GM13976 (cell line): ENCODE measurements at regions not wholly inside any gene's neighbourhood (a gene's known extent, or its start where the extent isn't known, plus 50 kb on each side); places are given as distances from the start of the nearest gene placed in this dataset.

ENCODE experiments used
- DNase-seq: peaks from one replicate; pipeline ENCODE4 v3.0.0; 2012; ENCODE audit warnings: low spot score
- in situ Hi-C: fragments of 300-500 bp; cut with MboI; formaldehyde crosslinking; loops from one replicate; pipeline ENCODE4 v1.12.0; 2022; ENCODE audit warnings: low sequenced_read_pairs, mixed read lengths, inconsistent platforms; ENCODE audit not compliant: unreplicated experiment
- TF ChIP-seq, protein P1 (sequence below): IDR thresholded peaks from 2 replicates; pipeline ENCODE4 v1.5.1; 2012; ENCODE audit warnings: borderline replicate concordance, mild to moderate bottlenecking; ENCODE audit not compliant: insufficient read depth; ENCODE audit errors: extremely low read depth, missing control alignments, control extremely low read depth

DNA sequence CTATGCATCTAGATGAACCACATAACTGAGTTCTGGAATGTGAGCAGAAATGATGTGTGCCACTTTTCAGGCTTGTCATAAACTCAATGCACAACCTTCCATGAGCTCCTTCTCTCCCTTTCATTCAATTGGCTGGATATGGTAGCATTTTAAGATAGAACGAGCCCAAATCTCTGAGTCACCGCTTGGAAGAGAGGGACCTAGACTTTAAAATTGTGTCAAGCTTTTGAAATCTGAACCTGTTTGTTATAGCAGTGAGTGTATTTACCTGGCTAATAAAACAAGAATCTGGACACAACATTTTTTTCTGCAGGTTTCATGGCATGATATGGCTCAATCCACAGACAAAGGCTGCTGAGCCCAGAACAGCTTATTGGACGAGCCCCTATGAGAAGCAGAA lies 297.8 kb upstream of the SPRED2 start:
- DNase-seq, result no peak
- TF ChIP-seq, protein P1, sequence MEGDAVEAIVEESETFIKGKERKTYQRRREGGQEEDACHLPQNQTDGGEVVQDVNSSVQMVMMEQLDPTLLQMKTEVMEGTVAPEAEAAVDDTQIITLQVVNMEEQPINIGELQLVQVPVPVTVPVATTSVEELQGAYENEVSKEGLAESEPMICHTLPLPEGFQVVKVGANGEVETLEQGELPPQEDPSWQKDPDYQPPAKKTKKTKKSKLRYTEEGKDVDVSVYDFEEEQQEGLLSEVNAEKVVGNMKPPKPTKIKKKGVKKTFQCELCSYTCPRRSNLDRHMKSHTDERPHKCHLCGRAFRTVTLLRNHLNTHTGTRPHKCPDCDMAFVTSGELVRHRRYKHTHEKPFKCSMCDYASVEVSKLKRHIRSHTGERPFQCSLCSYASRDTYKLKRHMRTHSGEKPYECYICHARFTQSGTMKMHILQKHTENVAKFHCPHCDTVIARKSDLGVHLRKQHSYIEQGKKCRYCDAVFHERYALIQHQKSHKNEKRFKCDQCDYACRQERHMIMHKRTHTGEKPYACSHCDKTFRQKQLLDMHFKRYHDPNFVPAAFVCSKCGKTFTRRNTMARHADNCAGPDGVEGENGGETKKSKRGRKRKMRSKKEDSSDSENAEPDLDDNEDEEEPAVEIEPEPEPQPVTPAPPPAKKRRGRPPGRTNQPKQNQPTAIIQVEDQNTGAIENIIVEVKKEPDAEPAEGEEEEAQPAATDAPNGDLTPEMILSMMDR, result no peak
- in situ Hi-C loops, result no loop called here

DNA sequence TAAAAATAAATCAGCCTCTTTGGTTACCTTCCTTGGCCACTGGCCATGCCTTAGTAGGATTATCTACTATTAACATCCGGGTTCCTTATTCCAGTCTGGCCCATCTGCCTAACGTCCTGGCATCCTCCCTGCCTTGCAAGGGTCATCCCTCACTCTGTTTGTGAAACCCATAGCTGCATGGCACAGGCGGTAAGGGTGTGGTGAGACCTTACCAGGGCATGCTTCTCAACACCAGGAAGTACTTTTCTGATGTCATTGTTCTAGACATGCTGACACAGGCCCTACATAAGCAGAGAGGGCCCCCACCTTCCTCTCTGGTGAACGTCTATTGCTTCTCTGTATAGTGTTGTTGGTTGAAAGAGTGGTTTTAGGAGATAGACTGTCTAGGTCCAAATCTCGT lies 296.8 kb upstream of the SPRED2 start:
- in situ Hi-C loops, result no loop called here
- no peak for DNase-seq
- TF ChIP-seq, protein P1, result no peak

DNA sequence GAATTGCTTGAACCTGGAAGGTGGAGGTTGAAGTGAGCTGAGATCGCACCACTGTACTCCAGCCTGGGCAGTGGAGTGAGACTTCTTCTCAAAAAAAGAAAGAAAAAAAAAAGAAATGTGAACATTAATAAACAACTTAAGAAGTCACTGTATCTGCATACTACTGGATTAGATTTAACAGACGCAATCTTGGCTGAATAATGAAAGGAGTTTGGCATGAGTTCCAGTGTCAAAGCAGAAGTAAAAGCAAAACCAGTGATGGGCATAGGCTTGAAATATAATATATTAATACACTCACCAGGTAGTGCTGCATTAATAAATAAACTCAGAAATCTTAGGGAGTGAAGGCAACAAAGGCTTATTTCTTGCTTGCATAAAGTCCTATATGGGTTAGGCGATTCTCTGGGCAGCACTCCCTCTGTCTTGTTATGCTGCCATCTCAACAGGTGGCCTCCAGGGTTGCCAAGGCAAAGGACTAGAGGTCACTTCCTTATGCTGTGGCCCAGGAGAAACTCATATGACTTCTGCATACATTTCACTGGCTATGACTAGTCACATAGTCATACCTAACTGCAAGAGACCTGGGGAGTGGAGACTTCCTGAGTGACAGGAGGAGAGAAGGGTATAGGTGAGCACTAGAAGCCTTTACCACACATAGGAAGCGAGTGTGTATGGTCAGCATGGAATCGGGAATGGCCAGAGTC lies 296.2 kb upstream of the SPRED2 start:
- no peak for DNase-seq
- in situ Hi-C loops, result no loop called here
- TF ChIP-seq, protein P1, result no peak

DNA sequence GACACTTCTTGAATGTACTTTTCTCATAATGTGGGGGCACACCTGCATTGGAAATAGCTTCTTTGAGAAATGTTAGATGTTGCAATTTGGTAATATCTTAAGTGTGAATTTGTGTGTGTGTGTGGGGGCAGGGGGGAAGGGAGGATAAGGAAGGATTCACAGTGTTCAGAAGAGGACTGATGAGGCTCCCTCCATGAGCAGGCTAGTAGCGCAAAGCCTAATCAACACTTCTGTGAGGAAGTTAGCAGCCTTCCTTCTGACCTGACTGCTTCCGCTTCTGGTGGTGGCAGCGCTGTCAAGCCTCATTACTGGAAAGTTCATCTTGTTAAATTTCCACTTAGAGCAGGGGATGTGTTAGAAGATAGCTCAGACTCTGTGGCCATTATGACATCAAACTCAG lies 295.4 kb upstream of the SPRED2 start:
- no peak for DNase-seq
- TF ChIP-seq, protein P1, result no peak
- in situ Hi-C loops, result no loop called here

DNA sequence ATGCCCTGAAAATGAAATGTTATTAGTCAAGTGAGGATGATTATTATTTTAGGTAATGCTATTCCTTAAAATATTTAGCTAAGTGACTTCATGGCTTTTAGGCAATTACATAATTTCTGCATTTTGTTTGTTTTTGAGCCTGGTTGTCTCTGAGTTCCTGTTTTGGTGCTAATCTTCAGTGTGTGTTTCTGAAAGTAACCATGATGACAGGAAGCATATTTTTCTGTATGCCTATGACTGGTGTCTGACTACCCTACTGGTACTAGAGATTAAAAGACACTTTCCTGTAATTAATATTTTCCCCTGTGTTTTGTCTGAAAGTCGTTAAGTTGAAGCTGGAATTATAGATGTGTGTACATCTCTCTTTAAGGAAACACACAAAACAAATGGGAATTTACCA lies 295.0 kb upstream of the SPRED2 start:
- in situ Hi-C loops, result no loop called here
- no peak for DNase-seq

DNA sequence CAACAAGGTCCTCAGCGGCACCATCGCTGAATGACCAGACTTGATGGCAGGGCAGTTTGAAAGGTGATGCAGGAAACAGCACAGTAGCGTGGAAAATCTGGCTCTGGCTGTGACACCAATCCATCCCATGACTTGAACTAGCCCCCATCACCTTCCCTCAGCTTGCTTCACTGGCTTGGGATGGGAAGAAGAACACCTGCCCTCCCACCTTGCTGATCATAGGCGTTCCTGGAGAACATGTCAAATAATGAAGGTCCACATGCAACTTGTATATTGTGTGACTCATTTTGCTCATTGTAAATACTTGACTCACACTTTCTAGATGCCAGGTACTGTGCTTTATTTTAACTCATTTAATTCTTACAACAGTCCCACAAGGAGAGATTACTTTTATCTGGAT lies 292.4 kb upstream of the SPRED2 start:
- TF ChIP-seq, protein P1, result no peak
- DNase-seq, result no peak
- in situ Hi-C loops, result no loop called here

More for the DNA sequence above, 295.0 kb upstream of the SPRED2 start:
- TF ChIP-seq, protein P1, result no peak
